HCT116 (cell line): ENCODE measurements at regions not wholly inside any gene's neighbourhood (a gene's known extent, or its start where the extent isn't known, plus 50 kb on each side); places are given as distances from the start of the nearest gene placed in this dataset.

Source experiments
- ATAC-seq: fragments of 200-7000 bp; cut with Tn5 transposase; 2 replicates; pipeline ENCODE4 v1.9.1; 2020; ENCODE audit warnings: mild to moderate bottlenecking, moderate library complexity
- BruUV-seq: library from RNA; stranded (reverse); fragments of 400-500 nt; replicated peaks from 2 replicates; lab custom pipeline; 2021; lab: Mats Ljungman, UMichigan
- CTCF ChIA-PET: fragments of 300-600 bp; sonication (Branson Sonifier 250); formaldehyde crosslinking; loops from one replicate; lab custom pipeline; 2021; ENCODE audit warnings: antibody characterized with exemption; lab: Charles Lee
- POLR2A ChIA-PET: fragments of 300-600, 350-600 bp; sonication (Branson Sonifier 250); formaldehyde crosslinking; loops from one replicate; lab custom pipeline; 2021; ENCODE audit warnings: antibody characterized with exemption; lab: Charles Lee
- RAD21 ChIA-PET, 2 experiments: fragments of 300-600 bp; sonication (Branson Sonifier 250); formaldehyde crosslinking; loops; one replicate each; lab custom pipeline; 2023; ENCODE audit warnings: low total read pairs in 2 of 2; ENCODE audit not compliant: uncharacterized antibody in 2 of 2, unreplicated experiment in 2 of 2, low non-redundant PET in 1 of 2; lab: Charles Lee
- DNase-seq: peaks from one replicate; pipeline ENCODE4 v3.0.0-alpha.2; 2010; ENCODE audit warnings: low read depth, low spot score
- H2AFZ ChIP-seq: fragments of 200-600 bp; shearing (Covaris generic), sonication (generic); 2 replicates; pipeline ENCODE4 v1.6.1; 2017; ENCODE audit warnings: low read depth, mixed run types, mixed read lengths, antibody characterized with exemption, low read length; ENCODE audit not compliant: poor library complexity, severe bottlenecking
- H3K27ac ChIP-seq: 2 replicates; pipeline ENCODE4 v1.5.1; 2012; ENCODE audit warnings: low read depth, low read length
- H3K27me3 ChIP-seq: fragments of 200-600 bp; sonication (generic); 2 replicates; pipeline ENCODE4 v1.6.1; 2016; ENCODE audit warnings: mixed run types, low read length, mixed read lengths; ENCODE audit not compliant: insufficient read depth
- H3K36me3 ChIP-seq, 2 experiments: fragments of 200-500 bp in 1 of 2; fragments of 200-600 bp in 1 of 2; sonication (Bioruptor generic) in 1 of 2; sonication (generic) in 1 of 2; 2 replicates each; pipeline versions ENCODE4 v1.5.1 to v1.6.1; 2014 to 2016; ENCODE audit warnings: low read length in 2 of 2, inconsistent platforms in 1 of 2, mixed read lengths in 1 of 2, mixed run types in 1 of 2; ENCODE audit not compliant: insufficient read depth in 2 of 2, control insufficient read depth in 1 of 2
- H3K4me1 ChIP-seq, 2 experiments: fragments of 200-600 bp in 1 of 2; sonication (generic) in 1 of 2; 2 replicates each; pipeline versions ENCODE4 v1.5.1 to v1.6.1; 2012 to 2017; ENCODE audit warnings: low read length in 2 of 2, inconsistent platforms in 1 of 2, mild to moderate bottlenecking in 1 of 2, mixed read lengths in 1 of 2, mixed run types in 1 of 2, moderate library complexity in 1 of 2; ENCODE audit not compliant: insufficient read depth in 2 of 2, control insufficient read depth in 1 of 2
- H3K4me2 ChIP-seq: fragments of 200-600 bp; sonication (generic); 2 replicates; pipeline ENCODE4 v1.6.1; 2017; ENCODE audit warnings: mixed run types, low read length, mixed read lengths
- H3K4me3 ChIP-seq, 2 experiments: fragments of 200-600 bp in 1 of 2; sonication (generic) in 1 of 2; replicated peaks in 1 of 2; 2 replicates each; pipeline ENCODE4 v1.5.1; 2011 to 2016; ENCODE audit warnings: low read length in 2 of 2, control low read depth in 1 of 2, low read depth in 1 of 2, mild to moderate bottlenecking in 1 of 2, mixed read lengths in 1 of 2, mixed run types in 1 of 2
- H3K79me2 ChIP-seq: fragments of 200-600 bp; sonication (generic); 2 replicates; pipeline ENCODE4 v1.6.1; 2017; ENCODE audit warnings: mild to moderate bottlenecking, mixed run types, low read length, moderate library complexity, mixed read lengths; ENCODE audit not compliant: insufficient read depth
- H3K9ac ChIP-seq: fragments of 200-600 bp; sonication (generic); 2 replicates; pipeline ENCODE4 v1.6.1; 2016; ENCODE audit warnings: low read length, mixed read lengths
- H3K9me2 ChIP-seq: fragments of 200-600 bp; sonication (generic), shearing (Covaris generic); 2 replicates; pipeline ENCODE4 v1.6.1; 2017; ENCODE audit warnings: mixed run types, mild to moderate bottlenecking, moderate library complexity; ENCODE audit not compliant: insufficient read depth
- H3K9me3 ChIP-seq, 2 experiments: fragments of 200-500 bp in 1 of 2; fragments of 200-600 bp in 1 of 2; sonication (Bioruptor generic) in 1 of 2; sonication (generic) in 1 of 2; 2 replicates each; pipeline ENCODE4 v1.6.1; 2014 to 2017; ENCODE audit warnings: low read length in 2 of 2, mixed read lengths in 2 of 2, inconsistent platforms in 1 of 2, low read depth in 1 of 2, mild to moderate bottlenecking in 1 of 2, mixed run types in 1 of 2, moderate library complexity in 1 of 2; ENCODE audit not compliant: control insufficient read depth in 1 of 2, insufficient read depth in 1 of 2
- H4K20me1 ChIP-seq: fragments of 200-600 bp; sonication (generic), shearing (Covaris generic); 2 replicates; pipeline ENCODE4 v1.6.1; 2017; ENCODE audit warnings: mixed run types, mild to moderate bottlenecking, moderate library complexity; ENCODE audit not compliant: insufficient read depth
- CBX3 ChIP-seq: IDR thresholded peaks from 2 replicates; pipeline ENCODE4 v1.6.1; 2012; ENCODE audit warnings: low read depth
- EGR1 ChIP-seq: IDR thresholded peaks from 2 replicates; pipeline ENCODE4 v1.6.1; 2012; ENCODE audit warnings: low read depth
- ELF1 ChIP-seq: IDR thresholded peaks from 2 replicates; pipeline ENCODE4 v1.6.1; 2012; ENCODE audit warnings: low read depth, borderline replicate concordance
- EZH2 ChIP-seq: fragments of 200-600 bp; sonication (generic); IDR thresholded peaks from 2 replicates; pipeline ENCODE4 v1.6.1; 2017; ENCODE audit warnings: antibody characterized with exemption, mixed run types
- EZH2phosphoT487 ChIP-seq: fragments of 200-600 bp; IDR thresholded peaks from 2 replicates; pipeline ENCODE4 v1.6.1; 2018; ENCODE audit warnings: antibody characterized with exemption, borderline replicate concordance
- JUND ChIP-seq: IDR thresholded peaks from 2 replicates; pipeline ENCODE4 v1.6.1; 2012
- POLR2A ChIP-seq: IDR thresholded peaks from 2 replicates; pipeline ENCODE4 v1.7.0; 2011; ENCODE audit warnings: borderline replicate concordance; ENCODE audit not compliant: insufficient read depth, insufficient read length; ENCODE audit errors: extremely low read depth
- POLR2AphosphoS5 ChIP-seq: IDR thresholded peaks from 2 replicates; pipeline ENCODE4 v1.6.1; 2011; ENCODE audit warnings: mild to moderate bottlenecking, low read depth, low read length, moderate library complexity
- RAD21 ChIP-seq: IDR thresholded peaks from 2 replicates; pipeline ENCODE4 v1.6.1; 2012; ENCODE audit warnings: low read depth, mild to moderate bottlenecking
- SIN3A ChIP-seq: IDR thresholded peaks from 2 replicates; pipeline ENCODE4 v1.6.1; 2012; ENCODE audit warnings: low read depth
- SP1 ChIP-seq: IDR thresholded peaks from 2 replicates; pipeline ENCODE4 v1.6.1; 2012; ENCODE audit warnings: low read depth
- SRF ChIP-seq: IDR thresholded peaks from 2 replicates; pipeline ENCODE4 v1.6.1; 2012; ENCODE audit warnings: low read depth
- TCF7L2 ChIP-seq: IDR thresholded peaks from 2 replicates; pipeline ENCODE4 v1.7.0; 2011; ENCODE audit warnings: borderline replicate concordance, inconsistent platforms; ENCODE audit not compliant: insufficient read depth, insufficient read length; ENCODE audit errors: extremely low read depth
- ZFX ChIP-seq: fragments of 450-650 bp; IDR thresholded peaks from 2 replicates; pipeline ENCODE4 v1.6.1; 2017
- ZNF274 ChIP-seq: fragments of 200-500 bp; sonication (Bioruptor generic); IDR thresholded peaks from 2 replicates; pipeline ENCODE4 v1.6.1; 2014; ENCODE audit warnings: mild to moderate bottlenecking, low read depth, low read length, inconsistent platforms
- intact Hi-C: fragments of 100-400 bp; cut with micrococcal nuclease; formaldehyde crosslinking; loops from 2 replicates; pipeline ENCODE4 v1.10.0; 2022
- TF ChIP-seq, protein P1 (sequence below): IDR thresholded peaks from 2 replicates; pipeline ENCODE4 v1.6.1; 2012; ENCODE audit warnings: low read depth
- TF ChIP-seq, protein P2 (sequence below): IDR thresholded peaks from 2 replicates; pipeline ENCODE4 v1.6.1; 2011; ENCODE audit warnings: mild to moderate bottlenecking, low read length, moderate library complexity; ENCODE audit not compliant: insufficient replicate concordance; ENCODE audit errors: extremely low read depth
- TF ChIP-seq, protein P3 (sequence below): IDR thresholded peaks from 2 replicates; pipeline ENCODE4 v1.6.1; 2012
- TF ChIP-seq, protein P4 (sequence below): IDR thresholded peaks from 2 replicates; pipeline ENCODE4 v1.6.1; 2012

DNA sequence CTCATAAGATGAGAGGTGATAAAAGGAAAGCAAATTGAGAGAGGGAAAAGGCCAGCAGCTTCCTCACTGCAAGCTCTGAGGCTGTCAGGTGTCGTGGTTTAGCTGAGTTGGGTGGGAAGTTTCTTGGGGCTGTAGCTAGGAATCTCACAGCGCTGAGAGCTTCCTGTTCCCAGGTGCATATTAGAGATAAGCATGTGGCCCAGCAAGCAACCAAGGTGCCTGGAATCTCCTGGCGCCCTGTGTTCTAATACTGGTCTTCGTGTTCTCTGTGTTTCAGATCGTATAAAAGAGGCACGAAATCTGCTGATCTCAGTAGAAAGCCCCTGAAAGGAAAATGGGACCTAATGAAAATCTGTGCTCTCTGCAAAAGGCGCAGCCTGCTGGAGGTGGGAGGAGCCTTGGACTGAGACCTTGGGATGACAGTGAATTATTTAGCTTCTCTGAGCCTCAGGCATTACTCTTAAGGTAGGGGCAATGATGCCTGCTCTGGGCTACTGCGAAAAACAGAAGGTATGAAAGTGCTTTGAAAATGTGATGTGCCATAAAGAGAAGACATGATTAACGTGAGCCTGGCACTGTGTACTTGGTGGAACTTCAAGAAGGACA, 499.9 kb downstream of the TBL1XR1 start:
- CTCF ChIA-PET, result no interaction called here

More for the DNA sequence above, 499.9 kb downstream of the TBL1XR1 start:
- Histone ChIP-seq H3K36me3 (no peaks in the 10 kb centered on the region), H3K27ac (no peak overlapping the region), H3K4me1 (no peaks in the 10 kb centered on the region), H3K4me3 (no peak overlapping the region), H3K79me2 (no peaks in the 10 kb centered on the region), H3K9me2 (no peaks in the 10 kb centered on the region), H3K9me3 (no peaks in the 10 kb centered on the region), H3K4me2 (no peak overlapping the region), H3K27me3 (no peaks in the 10 kb centered on the region), H4K20me1 (no peaks in the 10 kb centered on the region), H2AFZ (no peak overlapping the region), H3K9ac (no peak overlapping the region)
- RAD21 ChIA-PET, result no interaction called here
- no TSS peak for BruUV-seq
- ATAC-seq, result no peak
- TF ChIP-seq, protein P1, sequence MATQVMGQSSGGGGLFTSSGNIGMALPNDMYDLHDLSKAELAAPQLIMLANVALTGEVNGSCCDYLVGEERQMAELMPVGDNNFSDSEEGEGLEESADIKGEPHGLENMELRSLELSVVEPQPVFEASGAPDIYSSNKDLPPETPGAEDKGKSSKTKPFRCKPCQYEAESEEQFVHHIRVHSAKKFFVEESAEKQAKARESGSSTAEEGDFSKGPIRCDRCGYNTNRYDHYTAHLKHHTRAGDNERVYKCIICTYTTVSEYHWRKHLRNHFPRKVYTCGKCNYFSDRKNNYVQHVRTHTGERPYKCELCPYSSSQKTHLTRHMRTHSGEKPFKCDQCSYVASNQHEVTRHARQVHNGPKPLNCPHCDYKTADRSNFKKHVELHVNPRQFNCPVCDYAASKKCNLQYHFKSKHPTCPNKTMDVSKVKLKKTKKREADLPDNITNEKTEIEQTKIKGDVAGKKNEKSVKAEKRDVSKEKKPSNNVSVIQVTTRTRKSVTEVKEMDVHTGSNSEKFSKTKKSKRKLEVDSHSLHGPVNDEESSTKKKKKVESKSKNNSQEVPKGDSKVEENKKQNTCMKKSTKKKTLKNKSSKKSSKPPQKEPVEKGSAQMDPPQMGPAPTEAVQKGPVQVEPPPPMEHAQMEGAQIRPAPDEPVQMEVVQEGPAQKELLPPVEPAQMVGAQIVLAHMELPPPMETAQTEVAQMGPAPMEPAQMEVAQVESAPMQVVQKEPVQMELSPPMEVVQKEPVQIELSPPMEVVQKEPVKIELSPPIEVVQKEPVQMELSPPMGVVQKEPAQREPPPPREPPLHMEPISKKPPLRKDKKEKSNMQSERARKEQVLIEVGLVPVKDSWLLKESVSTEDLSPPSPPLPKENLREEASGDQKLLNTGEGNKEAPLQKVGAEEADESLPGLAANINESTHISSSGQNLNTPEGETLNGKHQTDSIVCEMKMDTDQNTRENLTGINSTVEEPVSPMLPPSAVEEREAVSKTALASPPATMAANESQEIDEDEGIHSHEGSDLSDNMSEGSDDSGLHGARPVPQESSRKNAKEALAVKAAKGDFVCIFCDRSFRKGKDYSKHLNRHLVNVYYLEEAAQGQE, result no peak
- TF ChIP-seq ELF1, result no peak
- TF ChIP-seq, protein P2, sequence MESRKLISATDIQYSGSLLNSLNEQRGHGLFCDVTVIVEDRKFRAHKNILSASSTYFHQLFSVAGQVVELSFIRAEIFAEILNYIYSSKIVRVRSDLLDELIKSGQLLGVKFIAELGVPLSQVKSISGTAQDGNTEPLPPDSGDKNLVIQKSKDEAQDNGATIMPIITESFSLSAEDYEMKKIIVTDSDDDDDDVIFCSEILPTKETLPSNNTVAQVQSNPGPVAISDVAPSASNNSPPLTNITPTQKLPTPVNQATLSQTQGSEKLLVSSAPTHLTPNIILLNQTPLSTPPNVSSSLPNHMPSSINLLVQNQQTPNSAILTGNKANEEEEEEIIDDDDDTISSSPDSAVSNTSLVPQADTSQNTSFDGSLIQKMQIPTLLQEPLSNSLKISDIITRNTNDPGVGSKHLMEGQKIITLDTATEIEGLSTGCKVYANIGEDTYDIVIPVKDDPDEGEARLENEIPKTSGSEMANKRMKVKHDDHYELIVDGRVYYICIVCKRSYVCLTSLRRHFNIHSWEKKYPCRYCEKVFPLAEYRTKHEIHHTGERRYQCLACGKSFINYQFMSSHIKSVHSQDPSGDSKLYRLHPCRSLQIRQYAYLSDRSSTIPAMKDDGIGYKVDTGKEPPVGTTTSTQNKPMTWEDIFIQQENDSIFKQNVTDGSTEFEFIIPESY, result no peak
- TF ChIP-seq TCF7L2, result no peak
- TF ChIP-seq JUND, result no peak
- no peak for TF ChIP-seq EZH2phosphoT487
- TF ChIP-seq SRF, result no peak
- TF ChIP-seq RAD21, result no peak
- no peak for TF ChIP-seq POLR2A
- no peak for TF ChIP-seq CBX3
- no peak for TF ChIP-seq SP1
- TF ChIP-seq EZH2, result no peak
- no peak for TF ChIP-seq POLR2AphosphoS5
- TF ChIP-seq, protein P3, sequence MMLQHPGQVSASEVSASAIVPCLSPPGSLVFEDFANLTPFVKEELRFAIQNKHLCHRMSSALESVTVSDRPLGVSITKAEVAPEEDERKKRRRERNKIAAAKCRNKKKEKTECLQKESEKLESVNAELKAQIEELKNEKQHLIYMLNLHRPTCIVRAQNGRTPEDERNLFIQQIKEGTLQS, result no peak
- TF ChIP-seq ZFX, result no peak
- TF ChIP-seq EGR1, result no peak
- no peak for TF ChIP-seq SIN3A
- no peak for TF ChIP-seq ZNF274
- TF ChIP-seq, protein P4, sequence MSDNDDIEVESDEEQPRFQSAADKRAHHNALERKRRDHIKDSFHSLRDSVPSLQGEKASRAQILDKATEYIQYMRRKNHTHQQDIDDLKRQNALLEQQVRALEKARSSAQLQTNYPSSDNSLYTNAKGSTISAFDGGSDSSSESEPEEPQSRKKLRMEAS, result no peak
- POLR2A ChIA-PET, result no interaction called here
- intact Hi-C loops, result no loop called here
- no peak for DNase-seq
